ENCODE measurements at regions not wholly inside any gene's neighbourhood (a gene's known extent, or its start where the extent isn't known, plus 50 kb on each side); places are given as distances from the start of the nearest gene placed in this dataset.
A peak's percentile ranks its signal among the peaks of the same experiment; 100 is the strongest.

- no CpG with 5 or more reads among the region's 2 CpGs for WGBS, 2 experiments (ENCODE audit: extremely low coverage in 2 of 2, insufficient read length in 1 of 2)
- no TSS peak for BruUV-seq (replicated peaks)
- Histone ChIP-seq H3K79me1 (ENCODE audit: low read depth in 1 of 2, low read length in 2 of 2) (no peaks in the 10 kb centered on the region), H3K9me1 (ENCODE audit: insufficient read depth, low read length) (no peaks in the 10 kb centered on the region), H2BK5ac (ENCODE audit: low read depth, low read length, poor library complexity, severe bottlenecking) (no peak overlapping the region), H2BK20ac (ENCODE audit: low read depth, low read length) (no peak overlapping the region), H3K14ac (replicated peaks; ENCODE audit: low read depth, low read length) (no peak overlapping the region), H3K27ac (ENCODE audit: insufficient read depth, low read length) (no peak overlapping the region), H4K8ac (ENCODE audit: low read depth in 2 of 2, low read length in 2 of 2) (no peak overlapping the region), H3K9ac (ENCODE audit: low read depth, low read length) (no peak overlapping the region), H2BK120ac (ENCODE audit: low read depth, low read length) (no peak overlapping the region), H2AK9ac (replicated peaks; ENCODE audit: low read depth, low read length, poor library complexity) (no peak overlapping the region), H2AFZ (replicated peaks; ENCODE audit: low read length, poor library complexity) (no peak overlapping the region), H3K36me3 (ENCODE audit: control insufficient read depth, insufficient read depth, low read length) (no peaks in the 10 kb centered on the region), H4K20me1 (ENCODE audit: insufficient read depth, low read length) (no peaks in the 10 kb centered on the region), H3K4me2 (ENCODE audit: low read depth, low read length) (no peak overlapping the region), H4K5ac (ENCODE audit: low read depth, low read length) (no peak overlapping the region), H2AK5ac (ENCODE audit: low read depth, low read length) (no peak overlapping the region), H3K56ac (ENCODE audit: extremely low read depth, insufficient read depth, low read length) (no peak overlapping the region), H3K4me3 (ENCODE audit: insufficient read depth, low read depth, low read length) (no peak overlapping the region), H3K18ac (ENCODE audit: low read depth, low read length) (no peak overlapping the region), H3K23ac (ENCODE audit: low read depth, low read length) (no peak overlapping the region), H3K4ac (ENCODE audit: low read depth, low read length) (no peak overlapping the region), H3K9me3 (ENCODE audit: control insufficient read depth, insufficient read depth, low read length) (no peaks in the 10 kb centered on the region), H4K91ac (ENCODE audit: insufficient read depth, low read depth, low read length) (no peak overlapping the region), H3K27me3 (ENCODE audit: control insufficient read depth, insufficient read depth, low read length) (no peaks in the 10 kb centered on the region), H2BK15ac (ENCODE audit: low read depth, low read length) (no peak overlapping the region), H3K4me1 (ENCODE audit: control insufficient read depth, insufficient read depth, low read length) (no peaks in the 10 kb centered on the region)
- intact Hi-C loops (cut with micrococcal nuclease) (no loop called here), in situ Hi-C loops (cut with MboI; ENCODE audit: low sequenced_read_pairs) (no loop called here), dilution Hi-C loops (cut with HindIII; ENCODE audit: low sequenced_read_pairs, unreplicated experiment) (no loop called here)
- CTCF ChIA-PET: no interaction called here
- ATAC-seq (ENCODE audit: low read depth): no peak
- peak; percentile 73 for TF ChIP-seq MAFK (IDR thresholded peaks at IDR 0.05; ENCODE audit: low read depth, low read length)
- no peak for TF ChIP-seq MXI1 (IDR thresholded peaks at IDR 0.05; ENCODE audit: borderline replicate concordance, low read depth, low read length)
- TF ChIP-seq RAD21 (IDR thresholded peaks at IDR 0.05; ENCODE audit: low read length): no peak
- TF ChIP-seq SMC3 (IDR thresholded peaks at IDR 0.05; ENCODE audit: low read depth, low read length): no peak
- no peak for TF ChIP-seq CHD1 (IDR thresholded peaks at IDR 0.05; ENCODE audit: low read depth, low read length)
- peak; percentile 59; the same call in 1 of the 2 replicates for TF ChIP-seq CEBPB (IDR thresholded peaks at IDR 0.05; ENCODE audit: low read depth, low read length)
- no peak for DNase-seq
- POLR2A ChIA-PET (ENCODE audit: unreplicated experiment): no interaction called here
Measured at GRCh38 chr12:58293308-58293982, 352.1 kb downstream of the ATP23 start.
